Activated naive CD8-positive, alpha-beta T cell (primary cell): ENCODE measurements at regions not wholly inside any gene's neighbourhood (a gene's known extent, or its start where the extent isn't known, plus 50 kb on each side); places are given as distances from the start of the nearest gene placed in this dataset.

Source experiments
- H3K27ac Mint-ChIP-seq: one replicate; pipeline ENCODE4 v1.8.0; 2021; ENCODE audit warnings: mixed read lengths
- H3K27me3 Mint-ChIP-seq: one replicate; pipeline ENCODE4 v1.8.0; 2021; ENCODE audit warnings: mixed read lengths
- H3K36me3 Mint-ChIP-seq: one replicate; pipeline ENCODE4 v1.8.0; 2021; ENCODE audit warnings: mixed read lengths
- H3K4me1 Mint-ChIP-seq: one replicate; pipeline ENCODE4 v1.8.0; 2021; ENCODE audit warnings: low read depth, mixed read lengths
- H3K4me3 Mint-ChIP-seq: one replicate; pipeline ENCODE4 v1.8.0; 2021; ENCODE audit warnings: mild to moderate bottlenecking, mixed read lengths
- H3K9me3 Mint-ChIP-seq: one replicate; pipeline ENCODE4 v1.8.0; 2021; ENCODE audit warnings: low read depth, mixed read lengths

DNA sequence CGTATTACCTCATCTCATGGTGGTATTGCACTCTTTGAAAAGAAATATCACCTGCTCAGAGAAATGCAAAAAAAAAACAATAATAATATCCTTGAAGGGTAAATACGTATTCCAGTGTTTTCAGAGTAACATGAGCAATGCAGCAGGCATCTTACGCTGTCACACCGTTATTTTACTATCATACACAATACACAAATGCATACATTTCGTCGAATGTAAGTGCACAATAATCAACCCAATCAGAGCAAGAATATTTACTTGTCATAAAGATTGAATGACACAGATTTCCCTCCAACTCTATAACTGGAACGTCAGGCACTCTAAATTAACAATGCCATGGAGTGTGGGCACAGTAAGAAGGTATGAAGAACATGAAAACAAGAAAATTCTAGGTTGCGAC lies 1050.1 kb downstream of the PLA2G4A start:
- no peaks in the 10 kb centered on the region for H3K36me3 Mint-ChIP-seq
- peaks cover 3% of the 10 kb centered on the region for H3K9me3 Mint-ChIP-seq
- no peak overlapping the region for H3K4me3 Mint-ChIP-seq
- H3K27me3 Mint-ChIP-seq = no peaks in the 10 kb centered on the region
- H3K27ac Mint-ChIP-seq = no peak overlapping the region
- no peaks in the 10 kb centered on the region for H3K4me1 Mint-ChIP-seq

DNA sequence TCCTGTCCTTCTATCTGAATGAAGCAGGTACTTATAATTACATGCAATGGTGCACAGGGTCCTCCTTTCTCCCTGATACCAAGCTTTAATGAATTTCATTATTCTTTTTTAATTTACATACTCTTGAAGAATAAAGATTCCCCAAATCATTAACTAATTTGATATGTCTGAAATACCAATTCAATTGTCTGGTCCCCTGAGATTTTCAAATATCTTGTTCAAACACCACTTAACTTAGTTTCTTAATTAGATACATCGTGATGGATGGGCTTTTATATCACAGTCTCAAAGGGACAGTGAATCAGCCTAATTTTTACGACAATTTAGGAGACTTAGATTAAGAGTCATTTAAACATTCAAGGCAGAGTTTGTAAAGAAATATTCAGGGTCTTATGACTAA lies 1054.6 kb downstream of the PLA2G4A start:
- Mint-ChIP-seq H3K27ac (no peak overlapping the region), H3K27me3 (no peaks in the 10 kb centered on the region), H3K4me1 (no peaks in the 10 kb centered on the region), H3K36me3 (no peaks in the 10 kb centered on the region), H3K4me3 (no peak overlapping the region), H3K9me3 (no peaks in the 10 kb centered on the region)

DNA sequence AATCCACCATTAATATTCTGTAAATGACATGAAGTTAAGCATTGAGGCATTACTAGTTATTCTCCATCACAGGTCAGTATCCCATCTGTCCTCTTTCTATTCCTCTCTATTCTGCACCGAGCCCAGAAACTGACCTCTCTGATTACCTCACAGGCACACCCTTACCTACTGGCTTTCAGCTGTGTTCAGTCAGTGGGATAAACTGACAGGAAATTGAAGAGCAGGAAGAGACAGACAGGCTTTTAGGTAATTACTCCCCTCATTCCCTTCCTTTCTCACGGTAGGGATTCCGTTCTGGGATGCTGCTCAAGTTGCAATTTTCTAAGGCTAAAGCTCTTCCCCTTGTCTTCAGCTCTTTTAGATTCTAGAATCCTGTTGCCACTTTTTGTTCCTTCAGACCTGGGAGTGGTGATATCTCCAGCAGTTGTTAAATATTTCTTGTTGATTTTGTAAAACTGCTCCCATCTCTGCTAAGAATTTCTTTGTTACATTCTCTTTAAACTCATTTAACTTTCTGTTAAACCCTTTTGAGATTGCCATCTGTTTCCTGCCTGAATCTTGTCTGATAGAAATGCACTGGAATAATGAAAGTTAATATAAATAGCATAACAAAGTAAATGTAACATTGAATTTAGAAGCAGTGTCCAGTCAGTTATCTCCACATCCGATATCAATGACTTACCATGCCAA lies 1063.4 kb downstream of the PLA2G4A start:
- H3K4me1 Mint-ChIP-seq = no peaks in the 10 kb centered on the region
- no peaks in the 10 kb centered on the region for H3K27me3 Mint-ChIP-seq
- H3K9me3 Mint-ChIP-seq = no peaks in the 10 kb centered on the region
- H3K4me3 Mint-ChIP-seq = no peak overlapping the region
- no peaks in the 10 kb centered on the region for H3K36me3 Mint-ChIP-seq
- H3K27ac Mint-ChIP-seq = no peak overlapping the region

DNA sequence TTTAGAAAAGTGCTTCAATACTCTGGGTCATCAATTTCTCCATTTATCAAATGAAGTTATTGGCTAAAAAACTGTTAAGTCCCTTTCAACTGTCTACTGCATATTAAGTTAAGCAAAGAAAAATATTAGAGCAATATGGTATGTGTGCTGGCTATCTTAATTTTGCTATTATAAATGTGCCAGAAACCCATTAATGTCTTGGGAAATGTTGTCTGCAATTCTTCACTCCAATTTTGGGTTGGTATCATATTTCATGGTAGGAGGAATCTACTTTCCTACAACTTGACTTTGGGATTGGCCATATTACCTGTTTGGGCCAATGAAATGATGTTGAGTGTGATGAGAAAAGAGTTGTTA lies 1063.9 kb downstream of the PLA2G4A start:
- no peaks in the 10 kb centered on the region for H3K9me3 Mint-ChIP-seq
- no peak overlapping the region for H3K4me3 Mint-ChIP-seq
- H3K4me1 Mint-ChIP-seq = no peaks in the 10 kb centered on the region
- no peaks in the 10 kb centered on the region for H3K36me3 Mint-ChIP-seq
- H3K27ac Mint-ChIP-seq = no peak overlapping the region
- H3K27me3 Mint-ChIP-seq = no peaks in the 10 kb centered on the region

DNA sequence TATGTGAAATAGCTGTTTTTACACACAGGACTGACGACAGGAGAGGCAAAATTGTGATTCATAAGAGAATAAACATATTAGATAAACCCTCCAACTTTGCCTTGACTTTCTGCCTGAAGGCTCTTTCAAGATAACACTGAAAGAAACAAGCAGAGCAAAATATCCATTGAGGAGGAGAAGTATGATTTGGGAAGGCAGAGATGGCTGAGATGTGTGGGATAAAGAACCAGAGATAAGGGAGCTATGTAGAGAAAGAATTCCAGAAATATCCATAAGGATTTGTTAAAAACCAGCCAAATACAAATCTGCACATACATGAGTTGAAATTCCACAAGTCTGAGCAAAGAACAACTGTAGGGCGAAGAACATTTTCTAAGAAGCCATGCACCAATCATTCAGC lies 1064.7 kb downstream of the PLA2G4A start:
- Mint-ChIP-seq H3K36me3 (no peaks in the 10 kb centered on the region), H3K27ac (no peak overlapping the region), H3K4me1 (no peaks in the 10 kb centered on the region), H3K4me3 (no peak overlapping the region), H3K9me3 (no peaks in the 10 kb centered on the region), H3K27me3 (no peaks in the 10 kb centered on the region)

DNA sequence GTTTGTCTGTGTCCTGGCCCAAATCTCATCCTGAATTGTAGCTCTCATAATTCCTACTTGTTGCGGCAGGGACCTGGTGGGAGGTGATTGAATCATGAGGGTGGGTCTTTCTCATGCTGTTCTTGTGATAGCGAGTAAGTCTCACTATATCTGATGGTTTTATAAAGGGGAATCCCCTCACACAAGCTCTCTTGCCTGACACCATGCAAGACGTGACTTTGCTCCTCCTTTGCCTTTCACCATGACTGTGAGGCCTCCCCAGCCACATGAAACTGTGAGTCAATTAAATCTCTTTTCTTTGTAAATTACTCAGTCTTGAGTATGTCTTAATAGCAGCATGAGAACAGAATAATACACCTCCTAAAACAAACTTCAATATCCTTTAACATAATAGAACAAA lies 1065.6 kb downstream of the PLA2G4A start:
- H3K4me3 Mint-ChIP-seq = no peak overlapping the region
- H3K27ac Mint-ChIP-seq = no peak overlapping the region
- H3K36me3 Mint-ChIP-seq = no peaks in the 10 kb centered on the region
- no peaks in the 10 kb centered on the region for H3K9me3 Mint-ChIP-seq
- no peaks in the 10 kb centered on the region for H3K27me3 Mint-ChIP-seq
- no peaks in the 10 kb centered on the region for H3K4me1 Mint-ChIP-seq

DNA sequence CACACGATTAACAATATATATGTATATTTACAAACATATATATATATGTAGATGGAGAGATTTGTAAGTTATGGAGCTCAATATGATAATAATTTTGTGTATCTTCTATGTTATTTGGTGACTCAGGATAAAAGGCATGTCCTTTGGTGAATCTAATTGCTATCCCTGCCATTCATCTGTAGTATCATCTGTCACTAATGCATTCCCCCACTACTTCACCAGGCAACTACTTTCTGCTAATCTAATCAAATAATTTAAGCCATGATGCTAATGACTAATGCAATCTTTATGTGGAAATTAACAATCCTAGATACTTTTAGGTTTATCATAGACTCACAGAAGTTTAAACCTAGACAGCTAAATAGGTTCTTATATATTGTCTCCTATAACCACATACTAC lies 1074.5 kb downstream of the PLA2G4A start:
- Mint-ChIP-seq H3K4me3 (no peak overlapping the region), H3K27me3 (no peaks in the 10 kb centered on the region), H3K27ac (no peak overlapping the region), H3K4me1 (no peaks in the 10 kb centered on the region), H3K36me3 (no peaks in the 10 kb centered on the region), H3K9me3 (peaks cover 3% of the 10 kb centered on the region)

DNA sequence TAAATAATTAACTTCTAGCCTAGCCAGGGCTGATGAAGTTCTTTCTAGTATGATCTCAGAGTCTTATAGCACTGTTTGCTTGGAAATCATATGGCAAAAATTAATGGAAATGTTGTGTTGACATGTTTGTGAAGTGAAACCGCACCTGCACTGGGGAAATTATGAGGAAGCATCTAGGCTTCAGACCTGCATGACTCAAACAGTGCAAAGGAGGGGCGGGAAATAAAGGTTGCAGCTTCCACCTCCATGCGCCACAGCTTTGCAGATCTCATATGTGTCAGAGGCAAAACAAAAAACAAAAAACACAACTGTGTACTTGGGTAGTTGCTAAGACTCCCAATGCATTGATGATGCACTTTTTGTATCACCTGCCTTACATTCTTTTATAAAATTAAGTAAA lies 1080.6 kb downstream of the PLA2G4A start:
- peaks cover 12% of the 10 kb centered on the region for H3K9me3 Mint-ChIP-seq
- no peaks in the 10 kb centered on the region for H3K27me3 Mint-ChIP-seq
- H3K4me1 Mint-ChIP-seq = no peaks in the 10 kb centered on the region
- H3K27ac Mint-ChIP-seq = no peak overlapping the region
- no peaks in the 10 kb centered on the region for H3K36me3 Mint-ChIP-seq
- H3K4me3 Mint-ChIP-seq = no peak overlapping the region

DNA sequence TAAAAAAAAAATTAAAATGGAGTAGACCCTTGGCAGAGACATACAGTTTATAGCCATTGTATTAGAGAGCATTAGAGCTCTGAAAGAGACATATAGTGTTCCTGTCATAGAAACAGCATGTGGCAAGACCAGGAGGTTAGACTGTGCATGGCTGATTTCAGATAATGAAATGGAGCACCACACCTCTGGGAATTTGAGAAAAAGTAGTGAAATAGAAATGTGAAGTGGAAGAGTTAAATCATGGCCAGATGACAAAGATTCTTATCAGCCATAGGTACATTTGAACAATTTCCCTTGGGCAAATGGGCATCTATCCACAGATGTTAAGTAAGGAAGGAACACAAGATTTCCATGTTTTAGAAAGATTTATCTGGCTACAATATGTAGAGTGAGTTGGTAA lies 1083.1 kb downstream of the PLA2G4A start:
- Mint-ChIP-seq H3K9me3 (peaks cover 12% of the 10 kb centered on the region), H3K27me3 (no peaks in the 10 kb centered on the region), H3K27ac (no peak overlapping the region), H3K4me1 (no peaks in the 10 kb centered on the region), H3K4me3 (no peak overlapping the region), H3K36me3 (no peaks in the 10 kb centered on the region)

DNA sequence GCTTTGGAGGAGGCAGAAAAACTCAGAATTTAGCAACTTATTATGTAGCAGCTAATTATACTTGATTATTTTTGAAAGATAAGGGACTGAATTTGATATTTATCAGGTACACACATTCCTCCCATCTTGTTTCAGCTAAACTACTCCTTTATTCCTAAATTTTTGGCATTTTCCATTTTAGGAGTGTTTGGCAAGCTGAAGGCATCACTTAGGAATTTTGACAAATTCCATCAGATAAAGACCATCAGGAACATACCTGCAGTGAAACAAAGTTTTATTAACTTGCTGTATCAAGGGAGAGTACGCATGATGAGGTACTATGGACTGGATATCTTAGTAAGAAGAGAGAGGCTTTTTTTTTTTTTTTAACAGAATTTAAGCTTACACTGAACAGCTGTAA lies 1092.2 kb downstream of the PLA2G4A start:
- Mint-ChIP-seq H3K9me3 (peaks cover 4% of the 10 kb centered on the region), H3K4me1 (no peaks in the 10 kb centered on the region), H3K4me3 (no peak overlapping the region), H3K27ac (no peak overlapping the region), H3K36me3 (no peaks in the 10 kb centered on the region), H3K27me3 (no peaks in the 10 kb centered on the region)

DNA sequence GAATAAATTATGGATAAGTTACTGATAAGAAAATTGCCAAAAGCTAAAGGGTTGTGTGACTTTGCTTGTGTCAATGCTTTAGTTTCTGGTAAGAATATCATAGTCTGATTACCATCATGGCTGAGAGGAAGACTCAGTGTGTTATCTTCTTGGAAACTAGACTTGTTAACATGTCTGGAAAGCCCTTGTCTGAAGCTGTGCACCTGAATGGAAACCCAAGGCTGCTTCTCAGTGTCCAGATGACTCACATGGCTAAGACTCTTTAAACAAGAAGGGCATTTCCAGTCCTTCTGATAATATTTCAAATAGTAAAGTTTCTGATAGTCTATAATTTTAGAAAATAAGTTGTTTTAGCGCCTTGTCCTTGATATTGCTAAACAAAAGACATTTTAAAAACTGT lies 1092.7 kb downstream of the PLA2G4A start:
- Mint-ChIP-seq H3K27me3 (no peaks in the 10 kb centered on the region), H3K4me3 (no peak overlapping the region), H3K9me3 (peaks cover 4% of the 10 kb centered on the region), H3K27ac (no peak overlapping the region), H3K36me3 (no peaks in the 10 kb centered on the region), H3K4me1 (no peaks in the 10 kb centered on the region)

DNA sequence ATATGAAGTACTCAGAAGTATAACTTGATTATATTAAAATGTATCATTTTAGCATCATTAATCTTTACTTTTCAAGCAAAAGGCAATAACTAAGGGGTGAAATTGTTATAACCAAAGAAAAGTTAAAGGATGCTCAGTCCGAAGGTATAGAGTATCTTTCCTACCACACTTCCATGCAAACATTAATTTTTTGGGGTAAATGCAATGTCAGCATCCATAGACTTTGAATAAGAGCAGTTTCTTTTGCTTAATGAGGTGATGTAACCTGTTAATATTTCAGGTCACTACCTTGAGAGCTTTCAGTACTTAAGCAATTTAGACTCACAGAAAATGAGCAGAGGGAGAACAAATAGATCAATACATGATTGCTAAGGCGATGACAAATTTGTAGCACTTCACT lies 1093.5 kb downstream of the PLA2G4A start:
- no peaks in the 10 kb centered on the region for H3K36me3 Mint-ChIP-seq
- no peaks in the 10 kb centered on the region for H3K27me3 Mint-ChIP-seq
- no peak overlapping the region for H3K4me3 Mint-ChIP-seq
- H3K9me3 Mint-ChIP-seq = no peaks in the 10 kb centered on the region
- H3K4me1 Mint-ChIP-seq = no peaks in the 10 kb centered on the region
- H3K27ac Mint-ChIP-seq = no peak overlapping the region

DNA sequence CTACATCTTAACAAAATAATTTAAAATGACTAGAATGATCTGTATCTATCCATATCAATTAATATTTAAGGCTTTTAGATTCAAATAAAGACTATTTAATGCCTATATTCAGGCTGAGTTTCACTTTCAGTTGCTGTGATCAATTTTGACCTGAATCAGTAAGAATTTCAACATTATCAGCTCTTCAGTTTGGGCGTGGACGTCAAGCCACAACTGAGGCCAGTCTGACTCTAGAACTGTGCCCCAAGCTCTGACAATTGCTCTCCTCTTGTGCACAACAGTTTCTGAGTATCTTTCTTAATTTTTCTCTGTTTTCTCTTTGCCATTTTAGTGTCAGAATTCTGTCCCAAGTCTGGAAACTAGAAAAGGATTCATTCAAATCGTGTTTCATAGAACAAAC lies 1095.5 kb downstream of the PLA2G4A start:
- peaks cover 4% of the 10 kb centered on the region for H3K9me3 Mint-ChIP-seq

DNA sequence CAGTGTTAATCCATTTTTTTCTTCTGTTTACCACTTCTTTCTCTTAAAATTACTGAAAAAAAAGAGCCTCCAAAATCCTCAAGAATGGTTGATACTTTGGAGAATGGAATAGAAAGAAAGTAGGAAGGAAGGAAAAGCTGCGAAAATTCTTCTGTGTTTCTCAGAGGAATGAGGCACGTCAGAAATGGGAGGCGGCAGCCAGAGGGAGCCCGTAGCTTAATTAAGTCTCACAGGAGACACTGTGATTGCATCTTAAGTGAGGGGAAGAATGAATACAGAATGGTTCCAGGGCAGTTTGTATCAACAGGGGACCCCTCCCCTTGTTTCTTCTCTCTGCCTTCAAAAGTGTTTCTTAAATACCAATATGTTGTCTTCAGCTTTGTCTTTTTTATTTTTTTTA lies 1099.5 kb downstream of the PLA2G4A start:
- Mint-ChIP-seq H3K27me3 (no peaks in the 10 kb centered on the region), H3K4me3 (no peak overlapping the region), H3K36me3 (no peaks in the 10 kb centered on the region), H3K27ac (no peak overlapping the region), H3K4me1 (no peaks in the 10 kb centered on the region), H3K9me3 (peaks cover 4% of the 10 kb centered on the region)

More for the DNA sequence above, 1095.5 kb downstream of the PLA2G4A start:
- Mint-ChIP-seq H3K4me1 (no peaks in the 10 kb centered on the region), H3K27me3 (no peaks in the 10 kb centered on the region), H3K27ac (no peak overlapping the region), H3K36me3 (no peaks in the 10 kb centered on the region), H3K4me3 (no peak overlapping the region)

DNA sequence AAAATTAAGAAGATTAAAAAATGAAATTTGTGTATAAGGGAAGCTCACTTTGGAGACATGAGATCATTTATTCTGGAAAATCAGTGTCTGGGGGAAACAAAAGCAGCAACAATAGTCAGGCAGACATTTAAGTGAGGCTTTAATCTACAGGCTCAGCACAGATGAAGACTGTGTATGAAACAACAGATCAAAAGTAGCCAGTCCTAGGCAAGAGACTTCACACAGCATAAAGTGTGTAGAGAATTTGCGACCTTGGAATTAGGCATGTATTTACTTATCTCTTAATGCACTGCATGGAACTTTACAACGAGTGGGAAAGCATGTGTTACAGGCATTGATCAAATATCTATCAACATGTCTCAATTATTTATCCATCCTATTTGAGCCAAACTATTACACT lies 1099.9 kb downstream of the PLA2G4A start:
- Mint-ChIP-seq H3K9me3 (peaks cover 4% of the 10 kb centered on the region), H3K4me3 (no peak overlapping the region), H3K27me3 (no peaks in the 10 kb centered on the region), H3K27ac (no peak overlapping the region), H3K4me1 (no peaks in the 10 kb centered on the region), H3K36me3 (no peaks in the 10 kb centered on the region)

DNA sequence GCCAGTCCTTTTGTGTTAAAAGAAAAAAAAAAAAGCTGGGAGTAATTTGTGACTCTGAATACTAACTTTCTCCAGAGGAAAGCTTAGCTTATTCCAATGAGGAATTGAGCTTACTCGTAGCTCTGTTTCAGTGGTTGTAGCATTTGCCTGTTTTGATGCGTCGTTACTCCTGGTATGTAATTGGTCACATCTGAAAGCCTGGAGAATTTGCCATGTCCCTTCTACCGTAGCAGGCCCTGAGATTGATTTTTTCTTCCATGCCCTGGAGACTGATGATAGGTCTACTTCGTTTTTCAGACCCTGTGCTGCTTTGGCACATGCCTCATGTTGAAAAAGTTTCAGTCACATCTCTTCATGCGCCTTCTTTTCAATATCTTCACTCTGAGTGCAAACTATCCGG lies 1103.0 kb downstream of the PLA2G4A start:
- Mint-ChIP-seq H3K4me3 (no peak overlapping the region), H3K27ac (no peak overlapping the region), H3K9me3 (peaks cover 4% of the 10 kb centered on the region), H3K36me3 (no peaks in the 10 kb centered on the region), H3K27me3 (no peaks in the 10 kb centered on the region), H3K4me1 (no peaks in the 10 kb centered on the region)
